T1000 (cell line): ENCODE measurements at regions not wholly inside any gene's neighbourhood (a gene's known extent, or its start where the extent isn't known, plus 50 kb on each side); places are given as distances from the start of the nearest gene placed in this dataset.

Experiments used
- DNase-seq: peaks from one replicate; lab custom pipeline; 2025; ENCODE audit warnings: mixed read lengths; lab: John Stamatoyannopoulos, UW

- no peak for DNase-seq
These were observed 607.3 kb downstream of the NCAM2 start for GRCh38 chr21:21605521-21605920.

- DNase-seq = no peak
These were observed 607.8 kb downstream of the NCAM2 start for GRCh38 chr21:21606041-21606440.

GRCh38 chr21:21612466-21612865, 614.3 kb downstream of the NCAM2 start:
- no peak for DNase-seq

- DNase-seq = no peak
These were observed 616.8 kb downstream of the NCAM2 start for GRCh38 chr21:21614966-21615365.

- DNase-seq = no peak
These were observed 624.4 kb downstream of the NCAM2 start for GRCh38 chr21:21622460-21623234.

GRCh38 chr21:21624674-21625073, 626.5 kb downstream of the NCAM2 start:
- DNase-seq = no peak

- no peak for DNase-seq
These were observed 633.8 kb downstream of the NCAM2 start for GRCh38 chr21:21631961-21632360.

- DNase-seq = no peak
These were observed 634.7 kb downstream of the NCAM2 start for GRCh38 chr21:21632926-21633325.

- no peak for DNase-seq
These were observed 663.5 kb downstream of the NCAM2 start for GRCh38 chr21:21661741-21662140.

GRCh38 chr21:21662776-21663175, 664.6 kb downstream of the NCAM2 start:
- no peak for DNase-seq

- no peak for DNase-seq
These were observed 666.7 kb downstream of the NCAM2 start for GRCh38 chr21:21664871-21665270.

- DNase-seq = no peak
These were observed 668.5 kb downstream of the NCAM2 start for GRCh38 chr21:21666689-21667088.

- no peak for DNase-seq
These were observed 670.0 kb downstream of the NCAM2 start for GRCh38 chr21:21668198-21668597.

- DNase-seq = no peak
These were observed 675.8 kb downstream of the NCAM2 start for GRCh38 chr21:21673959-21674358.

GRCh38 chr21:21675601-21676000, 677.4 kb downstream of the NCAM2 start:
- no peak for DNase-seq

GRCh38 chr21:21682172-21682571, 684.0 kb downstream of the NCAM2 start:
- no peak for DNase-seq

- no peak for DNase-seq
These were observed 690.7 kb downstream of the NCAM2 start for GRCh38 chr21:21688889-21689288.

- no peak for DNase-seq
These were observed 692.0 kb downstream of the NCAM2 start for GRCh38 chr21:21690068-21690665.

GRCh38 chr21:21712748-21713520, 714.7 kb downstream of the NCAM2 start:
- no peak for DNase-seq

GRCh38 chr21:21713651-21714180, 715.5 kb downstream of the NCAM2 start:
- DNase-seq = no peak

- DNase-seq = no peak
These were observed 716.2 kb downstream of the NCAM2 start for GRCh38 chr21:21714426-21714825.

- DNase-seq = no peak
These were observed 717.2 kb downstream of the NCAM2 start for GRCh38 chr21:21715266-21715969.
